Astrocyte (in vitro differentiated cells and primary cell): ENCODE measurements at regions not wholly inside any gene's neighbourhood (a gene's known extent, or its start where the extent isn't known, plus 50 kb on each side); places are given as distances from the start of the nearest gene placed in this dataset.

Experiments
- EZH2 ChIP-seq: IDR thresholded peaks from 2 replicates; pipeline ENCODE4 v1.6.1; 2012; ENCODE audit warnings: mild to moderate bottlenecking, low read length, inconsistent platforms; ENCODE audit not compliant: insufficient read depth
- TF ChIP-seq, protein P1 (sequence below): IDR thresholded peaks from 2 replicates; pipeline ENCODE4 v1.5.1; 2011; ENCODE audit warnings: low read depth, mild to moderate bottlenecking, inconsistent platforms, low read length, moderate library complexity; ENCODE audit not compliant: insufficient read depth

- TF ChIP-seq EZH2, result no peak
- TF ChIP-seq, protein P1, sequence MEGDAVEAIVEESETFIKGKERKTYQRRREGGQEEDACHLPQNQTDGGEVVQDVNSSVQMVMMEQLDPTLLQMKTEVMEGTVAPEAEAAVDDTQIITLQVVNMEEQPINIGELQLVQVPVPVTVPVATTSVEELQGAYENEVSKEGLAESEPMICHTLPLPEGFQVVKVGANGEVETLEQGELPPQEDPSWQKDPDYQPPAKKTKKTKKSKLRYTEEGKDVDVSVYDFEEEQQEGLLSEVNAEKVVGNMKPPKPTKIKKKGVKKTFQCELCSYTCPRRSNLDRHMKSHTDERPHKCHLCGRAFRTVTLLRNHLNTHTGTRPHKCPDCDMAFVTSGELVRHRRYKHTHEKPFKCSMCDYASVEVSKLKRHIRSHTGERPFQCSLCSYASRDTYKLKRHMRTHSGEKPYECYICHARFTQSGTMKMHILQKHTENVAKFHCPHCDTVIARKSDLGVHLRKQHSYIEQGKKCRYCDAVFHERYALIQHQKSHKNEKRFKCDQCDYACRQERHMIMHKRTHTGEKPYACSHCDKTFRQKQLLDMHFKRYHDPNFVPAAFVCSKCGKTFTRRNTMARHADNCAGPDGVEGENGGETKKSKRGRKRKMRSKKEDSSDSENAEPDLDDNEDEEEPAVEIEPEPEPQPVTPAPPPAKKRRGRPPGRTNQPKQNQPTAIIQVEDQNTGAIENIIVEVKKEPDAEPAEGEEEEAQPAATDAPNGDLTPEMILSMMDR, result no peak
These were observed 126.3 kb upstream of the SEC61G start for GRCh38 chr7:54885285-54885684.
